Lower leg skin (tissue), 4 donors: ENCODE measurements at regions not wholly inside any gene's neighbourhood (a gene's known extent, or its start where the extent isn't known, plus 50 kb on each side); places are given as distances from the start of the nearest gene placed in this dataset.

Experiments used
- DNase-seq, 2 donors: peaks; one replicate each; pipeline ENCODE4 v3.0.0-alpha.2; 2019; ENCODE audit warnings: low spot score in 2 of 2
- H3K4me3 ChIP-seq: fragments of 200-600 bp; sonication (generic); 2 replicates; pipeline ENCODE4 v1.5.1; 2017; ENCODE audit warnings: mild to moderate bottlenecking, low read depth; ENCODE audit not compliant: poor library complexity, severe bottlenecking
- CTCF ChIP-seq, 3 donors: fragments of 450-650 bp; IDR thresholded peaks; one replicate each; pipeline ENCODE4 v1.5.1; 2016; ENCODE audit warnings: antibody characterized with exemption in 3 of 3, mild to moderate bottlenecking in 3 of 3, moderate library complexity in 2 of 3
- POLR2A ChIP-seq, 2 donors: fragments of 450-650 bp; IDR thresholded peaks; one replicate each; pipeline ENCODE4 v1.6.1; 2016 to 2017; ENCODE audit warnings: antibody characterized with exemption in 2 of 2, mild to moderate bottlenecking in 1 of 2, moderate library complexity in 1 of 2
- WGBS, 2 donors: methylation state at CpG; one replicate each; pipeline ENCODE4 v1.1.5; 2018; 5-methylcytosine and 5-hydroxymethylcytosine counted together
- intact Hi-C: fragments of 100-400 bp; cut with DNase I; formaldehyde crosslinking; loops from one replicate; pipeline ENCODE4 v1.15.0; 2023; ENCODE audit warnings: low total_unique reads

GRCh38 chrX:127302841-127303240, 483.3 kb downstream of the PRR32 start:
- intact Hi-C loops: no loop called here
- no peak overlapping the region for H3K4me3 ChIP-seq
- TF ChIP-seq CTCF (IDR thresholded peaks at IDR 0.05) (no peak), POLR2A (IDR thresholded peaks at IDR 0.05) (no peak)
- no peak for DNase-seq
- 81% methylated on average over 2 of the region's 2 CpGs for WGBS, 2 donors

GRCh38 chrX:127305013-127305412, 485.5 kb downstream of the PRR32 start:
- WGBS, 2 donors: 50 to 67% methylated on average over 1 of the region's 1 CpG
- H3K4me3 ChIP-seq: no peak overlapping the region
- TF ChIP-seq CTCF (IDR thresholded peaks at IDR 0.05) (no peak), POLR2A (IDR thresholded peaks at IDR 0.05) (no peak)
- DNase-seq: no peak
- intact Hi-C loops: no loop called here

GRCh38 chrX:127306262-127306661, 486.7 kb downstream of the PRR32 start:
- DNase-seq: no peak
- no peak overlapping the region for H3K4me3 ChIP-seq
- intact Hi-C loops: no loop called here
- 83 to 88% methylated on average over 3 to 7 of the region's 7 CpGs for WGBS, 2 donors
- TF ChIP-seq POLR2A (IDR thresholded peaks at IDR 0.05): no peak
- TF ChIP-seq CTCF (IDR thresholded peaks at IDR 0.05): no peak

GRCh38 chrX:127313635-127314034, 494.1 kb downstream of the PRR32 start:
- WGBS, 2 donors: 72 to 86% methylated on average over 1 of the region's 1 CpG
- intact Hi-C loops: no loop called here
- DNase-seq: no peak
- no peak overlapping the region for H3K4me3 ChIP-seq
- TF ChIP-seq CTCF (IDR thresholded peaks at IDR 0.05) (no peak), POLR2A (IDR thresholded peaks at IDR 0.05) (no peak)

- no peak for DNase-seq
- intact Hi-C loops: no loop called here
- 60 to 64% methylated on average over 2 of the region's 2 CpGs for WGBS, 2 donors
Observed at GRCh38 chrX:127317159-127317558, 497.6 kb downstream of the PRR32 start.

More at GRCh38 chrX:127317159-127317558, 497.6 kb downstream of the PRR32 start:
- TF ChIP-seq CTCF (IDR thresholded peaks at IDR 0.05) (no peak), POLR2A (IDR thresholded peaks at IDR 0.05) (no peak)
- H3K4me3 ChIP-seq: no peak overlapping the region
